ENCODE measurements at regions not wholly inside any gene's neighbourhood (a gene's known extent, or its start where the extent isn't known, plus 50 kb on each side); places are given as distances from the start of the nearest gene placed in this dataset.

DNA sequence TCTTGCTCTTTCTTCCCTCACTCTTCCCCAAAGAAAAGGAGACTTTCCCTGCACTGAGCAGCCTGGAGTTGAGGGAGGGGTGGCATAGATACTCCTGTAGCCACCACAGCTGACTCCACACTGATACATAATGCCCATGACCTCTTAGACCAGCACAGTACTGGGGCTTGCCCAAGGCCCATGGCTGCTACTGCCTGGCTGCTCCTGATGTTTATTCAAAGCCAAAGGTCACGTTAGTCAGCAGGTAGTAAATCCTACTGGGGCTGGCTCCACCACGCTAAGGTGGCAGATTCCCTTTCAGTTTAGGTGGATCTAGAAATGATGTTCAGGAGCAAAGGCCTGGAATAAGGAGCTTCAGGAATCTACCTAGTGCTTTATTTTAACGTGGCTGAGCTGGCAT, 212.7 kb downstream of the C3orf38 start:
- FAIRE-seq (no peak), DNase-seq (ENCODE audit: low read depth, low spot score) (no peak), ATAC-seq (no peak)
- H3K79me2 ChIP-seq (ENCODE audit: control insufficient read depth, insufficient read depth, low read length), result no peaks in the 10 kb centered on the region
- ChIA-PET POLR2A (no interaction called here), RAD21 (ENCODE audit: unreplicated experiment) (no interaction called here), SMC1A (ENCODE audit: uncharacterized antibody, unreplicated experiment) (interaction anchor here (0.9 kb wide), 1 partner anchor 1178 kb away, joined by 3 read pairs; no protein-coding TSS in a partner anchor), CTCF (no interaction called here)
- H4K20me1 ChIP-seq (ENCODE audit: control insufficient read depth, insufficient read depth), result no peaks in the 10 kb centered on the region
- no peaks in the 10 kb centered on the region; the same call in 2 of the 3 replicates for H3K9me3 ChIP-seq (replicated peaks; ENCODE audit: control insufficient read depth, insufficient read depth, low read length)
- in situ Hi-C loops (cut with MboI), result no loop called here
- TF ChIP-seq RBBP5 (conservative IDR thresholded peaks at IDR 0.05) (no peak), SREBF2 (IDR thresholded peaks at IDR 0.05; ENCODE audit: low read length) (no peak), ZNF207 (IDR thresholded peaks at IDR 0.05; ENCODE audit: borderline replicate concordance) (no peak), ASH2L (IDR thresholded peaks at IDR 0.05; ENCODE audit: borderline replicate concordance, low read depth) (no peak), PML (IDR thresholded peaks at IDR 0.05; ENCODE audit: low read length) (no peak), SMC3 (IDR thresholded peaks at IDR 0.05; ENCODE audit: borderline replicate concordance, low read length) (no peak), MTA3 (IDR thresholded peaks at IDR 0.05; ENCODE audit: borderline replicate concordance, low read length) (no peak), NBN (IDR thresholded peaks at IDR 0.05) (no peak)
- TF ChIP-seq, protein P1, sequence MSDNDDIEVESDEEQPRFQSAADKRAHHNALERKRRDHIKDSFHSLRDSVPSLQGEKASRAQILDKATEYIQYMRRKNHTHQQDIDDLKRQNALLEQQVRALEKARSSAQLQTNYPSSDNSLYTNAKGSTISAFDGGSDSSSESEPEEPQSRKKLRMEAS (IDR thresholded peaks at IDR 0.05; ENCODE audit: low read depth, low read length), result no peak
- H3K27ac ChIP-seq (ENCODE audit: control insufficient read depth, insufficient read depth), result no peak overlapping the region
- H3K36me3 ChIP-seq (ENCODE audit: control insufficient read depth in 2 of 2, insufficient read depth in 2 of 2, low read length in 1 of 2), result no peaks in the 10 kb centered on the region
- H3K4me2 ChIP-seq (ENCODE audit: control insufficient read depth, insufficient read depth), result no peak overlapping the region
- WGBS (ENCODE audit: insufficient coverage, insufficient replicate concordance, low lambda C conversion rate, missing lambda C conversion rate), result 11% methylated on average over 3 of the region's 3 CpGs
- no peaks in the 10 kb centered on the region for H3K27me3 ChIP-seq (replicated peaks in 1 of 2; ENCODE audit: control insufficient read depth in 2 of 2, insufficient read depth in 2 of 2, low read length in 1 of 2)
- no peak overlapping the region for H2AFZ ChIP-seq (ENCODE audit: control insufficient read depth, low read depth, low read length)
- intact Hi-C loops (cut with micrococcal nuclease; ENCODE audit: unreplicated experiment), result no loop called here
- H3K4me1 ChIP-seq (ENCODE audit: control insufficient read depth, insufficient read depth, low read length), result no peaks in the 10 kb centered on the region
- H3K9ac ChIP-seq (ENCODE audit: control insufficient read depth, insufficient read depth, low read length), result no peak overlapping the region
- H3K4me3 ChIP-seq, result no peak overlapping the region
- no TSS peak for BruUV-seq (replicated peaks)

DNA sequence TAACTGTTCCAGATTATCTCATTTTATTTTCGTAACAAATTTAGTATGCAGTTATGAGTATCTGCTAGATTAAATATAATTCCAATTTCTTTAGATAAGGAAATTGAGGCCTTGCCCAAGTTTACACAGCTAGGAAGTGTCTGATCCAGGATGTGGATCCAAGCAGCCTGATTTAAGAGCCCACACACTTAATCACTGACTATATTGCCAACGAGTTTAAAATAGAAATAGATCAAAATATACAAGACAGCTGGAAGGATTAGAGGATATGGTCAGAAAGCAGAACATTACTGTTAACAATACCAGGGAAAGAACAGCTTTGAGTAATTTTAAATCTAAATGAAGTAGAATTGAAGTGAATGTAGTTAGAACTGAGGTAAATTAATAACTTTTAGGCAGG, 215.2 kb downstream of the C3orf38 start:
- ATAC-seq (no peak), DNase-seq (ENCODE audit: low read depth, low spot score) (no peak), FAIRE-seq (no peak)
- BruUV-seq (replicated peaks), result no TSS peak
- H3K4me1 ChIP-seq (ENCODE audit: control insufficient read depth, insufficient read depth, low read length), result no peaks in the 10 kb centered on the region
- RAD21 ChIA-PET (ENCODE audit: unreplicated experiment), result no interaction called here
- no peak overlapping the region for H3K4me3 ChIP-seq
- no peaks in the 10 kb centered on the region for H4K20me1 ChIP-seq (ENCODE audit: control insufficient read depth, insufficient read depth)
- no peaks in the 10 kb centered on the region; the same call in 2 of the 3 replicates for H3K9me3 ChIP-seq (replicated peaks; ENCODE audit: control insufficient read depth, insufficient read depth, low read length)
- no peaks in the 10 kb centered on the region for H3K36me3 ChIP-seq (ENCODE audit: control insufficient read depth in 2 of 2, insufficient read depth in 2 of 2, low read length in 1 of 2)
- H2AFZ ChIP-seq (ENCODE audit: control insufficient read depth, low read depth, low read length), result no peak overlapping the region
- no peak overlapping the region for H3K27ac ChIP-seq (ENCODE audit: control insufficient read depth, insufficient read depth)
- in situ Hi-C loops (cut with MboI), result no loop called here
- no peaks in the 10 kb centered on the region for H3K79me2 ChIP-seq (ENCODE audit: control insufficient read depth, insufficient read depth, low read length)
- POLR2A ChIA-PET, result no interaction called here
- intact Hi-C loops (cut with micrococcal nuclease; ENCODE audit: unreplicated experiment), result no loop called here
- SMC1A ChIA-PET (ENCODE audit: uncharacterized antibody, unreplicated experiment), result no interaction called here
- H3K9ac ChIP-seq (ENCODE audit: control insufficient read depth, insufficient read depth, low read length), result no peak overlapping the region
- H3K27me3 ChIP-seq (replicated peaks in 1 of 2; ENCODE audit: control insufficient read depth in 2 of 2, insufficient read depth in 2 of 2, low read length in 1 of 2), result no peaks in the 10 kb centered on the region
- WGBS (ENCODE audit: insufficient coverage, insufficient replicate concordance, low lambda C conversion rate, missing lambda C conversion rate), result 37% methylated on average over 2 of the region's 2 CpGs
- CTCF ChIA-PET, result no interaction called here
- H3K4me2 ChIP-seq (ENCODE audit: control insufficient read depth, insufficient read depth), result no peak overlapping the region
- TF ChIP-seq MEF2A (IDR thresholded peaks at IDR 0.05; ENCODE audit: insufficient read depth, low read depth, low read length) (no peak), RAD21 (IDR thresholded peaks at IDR 0.05; ENCODE audit: insufficient read depth, low read depth, low read length) (no peak), SIN3A (IDR thresholded peaks at IDR 0.05; ENCODE audit: low read depth, low read length) (no peak), ZZZ3 (IDR thresholded peaks at IDR 0.05; ENCODE audit: control insufficient read depth, insufficient read length, low read depth) (no peak), HDAC2 (IDR thresholded peaks at IDR 0.05) (no peak)
- TF ChIP-seq, protein P1 (IDR thresholded peaks at IDR 0.05; ENCODE audit: low read depth, low read length), result no peak
- TF ChIP-seq, protein P2, sequence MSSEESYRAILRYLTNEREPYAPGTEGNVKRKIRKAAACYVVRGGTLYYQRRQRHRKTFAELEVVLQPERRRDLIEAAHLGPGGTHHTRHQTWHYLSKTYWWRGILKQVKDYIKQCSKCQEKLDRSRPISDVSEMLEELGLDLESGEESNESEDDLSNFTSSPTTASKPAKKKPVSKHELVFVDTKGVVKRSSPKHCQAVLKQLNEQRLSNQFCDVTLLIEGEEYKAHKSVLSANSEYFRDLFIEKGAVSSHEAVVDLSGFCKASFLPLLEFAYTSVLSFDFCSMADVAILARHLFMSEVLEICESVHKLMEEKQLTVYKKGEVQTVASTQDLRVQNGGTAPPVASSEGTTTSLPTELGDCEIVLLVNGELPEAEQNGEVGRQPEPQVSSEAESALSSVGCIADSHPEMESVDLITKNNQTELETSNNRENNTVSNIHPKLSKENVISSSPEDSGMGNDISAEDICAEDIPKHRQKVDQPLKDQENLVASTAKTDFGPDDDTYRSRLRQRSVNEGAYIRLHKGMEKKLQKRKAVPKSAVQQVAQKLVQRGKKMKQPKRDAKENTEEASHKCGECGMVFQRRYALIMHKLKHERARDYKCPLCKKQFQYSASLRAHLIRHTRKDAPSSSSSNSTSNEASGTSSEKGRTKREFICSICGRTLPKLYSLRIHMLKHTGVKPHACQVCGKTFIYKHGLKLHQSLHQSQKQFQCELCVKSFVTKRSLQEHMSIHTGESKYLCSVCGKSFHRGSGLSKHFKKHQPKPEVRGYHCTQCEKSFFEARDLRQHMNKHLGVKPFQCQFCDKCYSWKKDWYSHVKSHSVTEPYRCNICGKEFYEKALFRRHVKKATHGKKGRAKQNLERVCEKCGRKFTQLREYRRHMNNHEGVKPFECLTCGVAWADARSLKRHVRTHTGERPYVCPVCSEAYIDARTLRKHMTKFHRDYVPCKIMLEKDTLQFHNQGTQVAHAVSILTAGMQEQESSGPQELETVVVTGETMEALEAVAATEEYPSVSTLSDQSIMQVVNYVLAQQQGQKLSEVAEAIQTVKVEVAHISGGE (CRISPR knock-in tag; IDR thresholded peaks at IDR 0.05), result no peak
- TF ChIP-seq, protein P3, sequence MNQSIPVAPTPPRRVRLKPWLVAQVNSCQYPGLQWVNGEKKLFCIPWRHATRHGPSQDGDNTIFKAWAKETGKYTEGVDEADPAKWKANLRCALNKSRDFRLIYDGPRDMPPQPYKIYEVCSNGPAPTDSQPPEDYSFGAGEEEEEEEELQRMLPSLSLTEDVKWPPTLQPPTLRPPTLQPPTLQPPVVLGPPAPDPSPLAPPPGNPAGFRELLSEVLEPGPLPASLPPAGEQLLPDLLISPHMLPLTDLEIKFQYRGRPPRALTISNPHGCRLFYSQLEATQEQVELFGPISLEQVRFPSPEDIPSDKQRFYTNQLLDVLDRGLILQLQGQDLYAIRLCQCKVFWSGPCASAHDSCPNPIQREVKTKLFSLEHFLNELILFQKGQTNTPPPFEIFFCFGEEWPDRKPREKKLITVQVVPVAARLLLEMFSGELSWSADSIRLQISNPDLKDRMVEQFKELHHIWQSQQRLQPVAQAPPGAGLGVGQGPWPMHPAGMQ (IDR thresholded peaks at IDR 0.05; ENCODE audit: borderline replicate concordance), result no peak

All from GM12878 (cell line).